HepG2 (cell line): ENCODE measurements at regions not wholly inside any gene's neighbourhood (a gene's known extent, or its start where the extent isn't known, plus 50 kb on each side); places are given as distances from the start of the nearest gene placed in this dataset.

ENCODE experiments used
- AKNA ChIP-seq: sonication (generic); formaldehyde crosslinking; IDR thresholded peaks from 2 replicates; pipeline ENCODE4 v1.4.0; 2020; ENCODE audit warnings: missing genetic modification reagents, borderline replicate concordance
- ARHGAP35 ChIP-seq: sonication (generic); formaldehyde crosslinking; IDR thresholded peaks from 2 replicates; pipeline ENCODE4 v1.9.0; 2022; ENCODE audit warnings: mild to moderate bottlenecking, inconsistent platforms, moderate library complexity, missing genetic modification reagents, borderline replicate concordance
- HOXA9 ChIP-seq: sonication (generic); formaldehyde crosslinking; IDR thresholded peaks from 2 replicates; pipeline ENCODE4 v1.8.1; 2022; ENCODE audit warnings: missing genetic modification reagents, mild to moderate bottlenecking, moderate library complexity, borderline replicate concordance
- ISX ChIP-seq: sonication (generic); formaldehyde crosslinking; conservative IDR thresholded peaks from 2 replicates; pipeline ENCODE4 v1.5.0; 2020; ENCODE audit warnings: missing genetic modification reagents
- JDP2 ChIP-seq: sonication (generic); formaldehyde crosslinking; IDR thresholded peaks from 2 replicates; pipeline ENCODE4 v1.8.1; 2022; ENCODE audit warnings: missing genetic modification reagents, borderline replicate concordance
- MTF2 ChIP-seq: sonication (generic); formaldehyde crosslinking; IDR thresholded peaks from 2 replicates; pipeline ENCODE4 v1.5.0; 2020; ENCODE audit warnings: missing genetic modification reagents, borderline replicate concordance
- PLRG1 ChIP-seq: fragments of 450-650 bp; conservative IDR thresholded peaks from 2 replicates; pipeline ENCODE4 v1.6.1; 2016
- SP2 ChIP-seq: sonication (generic); formaldehyde crosslinking; IDR thresholded peaks from 2 replicates; pipeline ENCODE4 v1.5.1; 2020; ENCODE audit warnings: mild to moderate bottlenecking, missing genetic modification reagents
- ZNF639 ChIP-seq: conservative IDR thresholded peaks from 2 replicates; pipeline ENCODE4 v1.6.1; 2018; ENCODE audit warnings: missing genetic modification reagents
- ZNF749 ChIP-seq: sonication (generic); formaldehyde crosslinking; IDR thresholded peaks from 2 replicates; pipeline ENCODE4 v1.8.0; 2022; ENCODE audit warnings: mild to moderate bottlenecking, missing genetic modification reagents, moderate library complexity, borderline replicate concordance
- TF ChIP-seq, protein P1 (sequence below), 2 experiments: sonication (generic) in 1 of 2; formaldehyde crosslinking in 1 of 2; IDR thresholded peaks; 2 replicates each; pipeline versions ENCODE4 v1.4.0 to v1.6.1; 2016 to 2020; ENCODE audit warnings: borderline replicate concordance in 1 of 2, low read depth in 1 of 2, mild to moderate bottlenecking in 1 of 2, missing genetic modification reagents in 1 of 2

DNA sequence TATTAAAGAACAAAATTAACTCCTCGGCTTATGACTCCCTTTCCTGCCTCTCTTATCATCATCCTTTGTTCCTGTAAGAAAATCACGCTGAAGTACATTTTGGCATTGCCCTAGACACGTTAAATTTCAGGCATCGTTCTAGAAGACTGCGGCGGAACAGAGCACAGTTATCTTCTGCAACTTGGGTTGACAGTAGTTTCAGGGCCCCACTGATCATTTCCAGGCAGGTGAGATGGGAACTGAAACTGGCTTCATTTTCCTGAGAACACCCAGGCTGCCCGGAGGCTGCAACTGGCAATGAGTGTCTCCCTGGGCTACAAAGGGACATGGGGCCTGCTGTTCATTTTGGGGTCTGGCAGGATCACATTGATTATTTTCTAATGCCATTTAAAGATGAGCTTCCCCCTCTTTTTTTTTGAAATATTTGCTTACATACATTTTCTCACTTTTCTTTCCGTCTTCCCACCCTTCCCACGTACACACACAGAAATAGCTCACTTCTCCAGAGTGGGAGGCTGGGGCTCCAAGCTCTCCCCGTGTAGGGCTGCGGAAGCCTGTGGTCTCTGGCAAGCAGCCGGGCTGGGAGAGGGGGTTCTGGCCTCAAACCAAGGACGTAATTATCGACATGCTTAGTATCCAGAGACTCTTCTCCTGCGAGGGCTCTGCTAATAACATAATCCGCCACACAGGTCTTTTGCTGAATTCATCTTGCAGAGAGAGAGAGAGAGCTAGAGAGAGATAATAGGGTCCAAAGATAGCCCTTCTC lies 267.4 kb downstream of the ABHD5 start (continued):
- TF ChIP-seq ARHGAP35 (CRISPR knock-in tag) (no peak), ISX (CRISPR knock-in tag) (no peak), SP2 (no peak), AKNA (no peak), JDP2 (no peak), HOXA9 (CRISPR knock-in tag) (no peak), ZNF639 (CRISPR knock-in tag) (no peak), ZNF749 (CRISPR knock-in tag) (no peak), PLRG1 (no peak), MTF2 (no peak)
- TF ChIP-seq, protein P1, sequence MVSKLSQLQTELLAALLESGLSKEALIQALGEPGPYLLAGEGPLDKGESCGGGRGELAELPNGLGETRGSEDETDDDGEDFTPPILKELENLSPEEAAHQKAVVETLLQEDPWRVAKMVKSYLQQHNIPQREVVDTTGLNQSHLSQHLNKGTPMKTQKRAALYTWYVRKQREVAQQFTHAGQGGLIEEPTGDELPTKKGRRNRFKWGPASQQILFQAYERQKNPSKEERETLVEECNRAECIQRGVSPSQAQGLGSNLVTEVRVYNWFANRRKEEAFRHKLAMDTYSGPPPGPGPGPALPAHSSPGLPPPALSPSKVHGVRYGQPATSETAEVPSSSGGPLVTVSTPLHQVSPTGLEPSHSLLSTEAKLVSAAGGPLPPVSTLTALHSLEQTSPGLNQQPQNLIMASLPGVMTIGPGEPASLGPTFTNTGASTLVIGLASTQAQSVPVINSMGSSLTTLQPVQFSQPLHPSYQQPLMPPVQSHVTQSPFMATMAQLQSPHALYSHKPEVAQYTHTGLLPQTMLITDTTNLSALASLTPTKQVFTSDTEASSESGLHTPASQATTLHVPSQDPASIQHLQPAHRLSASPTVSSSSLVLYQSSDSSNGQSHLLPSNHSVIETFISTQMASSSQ (IDR thresholded peaks at IDR 0.05; ENCODE audit: low read depth): no peak
- TF ChIP-seq, protein P1 (CRISPR knock-in tag; IDR thresholded peaks at IDR 0.05; ENCODE audit: borderline replicate concordance): no peak
